GM19467 (cell line): ENCODE measurements at regions not wholly inside any gene's neighbourhood (a gene's known extent, or its start where the extent isn't known, plus 50 kb on each side); places are given as distances from the start of the nearest gene placed in this dataset.
"Not testable (repeated sequence)": the region's sequence is repeated elsewhere in the genome, so short reads cannot be mapped to it uniquely, and the experiment has no call there.

Source experiments
- ATAC-seq: cut with Tn5 transposase; IDR thresholded peaks from one replicate; pipeline ENCODE4 v1.9.1; 2021; ENCODE audit warnings: mild to moderate bottlenecking, moderate library complexity; ENCODE audit not compliant: unreplicated experiment

GRCh38 chr4:183044924-183045640, 54.0 kb upstream of the WWC2 start:
- not testable (repeated sequence) for ATAC-seq

DNA sequence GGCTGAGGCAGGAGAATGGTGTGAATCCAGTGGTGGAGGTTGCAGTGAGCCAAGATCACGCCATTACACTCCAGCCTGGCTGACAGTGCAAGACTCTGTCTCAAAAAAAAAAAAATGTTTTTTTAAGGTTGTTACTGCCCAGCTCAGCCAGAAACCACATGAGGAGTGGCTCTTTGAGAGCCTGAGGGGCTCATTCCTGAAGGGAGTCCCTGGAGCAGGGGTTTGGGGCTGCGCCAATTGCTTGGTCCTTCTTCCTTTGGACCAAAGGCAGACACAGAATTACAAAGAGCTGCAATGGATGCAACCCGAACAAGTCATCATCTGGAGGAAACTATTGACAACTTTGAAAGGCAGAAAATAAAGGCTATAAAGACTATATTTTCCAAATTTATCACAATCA, 60.6 kb upstream of the WWC2 start:
- ATAC-seq, result no peak

DNA sequence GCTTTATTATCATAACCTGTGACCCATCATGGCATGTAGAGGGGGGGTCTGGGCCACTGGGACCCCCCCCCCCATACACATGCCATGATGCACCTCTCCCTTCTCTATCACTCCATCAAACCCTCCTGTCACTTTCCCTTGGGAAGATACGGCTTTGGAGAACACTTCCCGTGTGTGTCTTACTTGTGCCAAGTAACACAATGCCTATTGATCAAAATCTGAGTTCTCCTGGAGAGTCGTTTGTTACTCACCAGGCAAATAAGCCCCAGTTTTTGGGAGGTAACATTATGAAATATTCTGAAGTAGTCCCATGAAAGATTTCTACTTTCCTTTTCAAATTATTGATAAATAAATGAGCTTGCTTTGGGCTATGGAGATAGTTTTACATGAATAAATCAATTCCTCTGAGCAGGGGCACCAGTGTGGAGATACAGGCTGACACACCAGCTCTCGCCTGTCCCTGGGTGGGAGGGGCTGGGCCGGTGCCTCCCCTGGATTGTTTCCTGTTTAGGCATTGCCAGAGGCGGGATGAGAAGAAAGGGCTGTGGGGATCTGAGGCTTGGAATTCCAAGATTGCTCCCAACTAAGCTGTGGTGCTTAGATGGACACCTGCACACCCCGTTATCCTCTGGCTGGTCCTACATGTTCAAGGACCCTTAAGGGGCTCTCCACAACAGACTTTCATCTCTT, 63.2 kb upstream of the WWC2 start:
- no peak for ATAC-seq

- no peak for ATAC-seq
Observed at GRCh38 chr4:183035256-183035655, 63.8 kb upstream of the WWC2 start.

DNA sequence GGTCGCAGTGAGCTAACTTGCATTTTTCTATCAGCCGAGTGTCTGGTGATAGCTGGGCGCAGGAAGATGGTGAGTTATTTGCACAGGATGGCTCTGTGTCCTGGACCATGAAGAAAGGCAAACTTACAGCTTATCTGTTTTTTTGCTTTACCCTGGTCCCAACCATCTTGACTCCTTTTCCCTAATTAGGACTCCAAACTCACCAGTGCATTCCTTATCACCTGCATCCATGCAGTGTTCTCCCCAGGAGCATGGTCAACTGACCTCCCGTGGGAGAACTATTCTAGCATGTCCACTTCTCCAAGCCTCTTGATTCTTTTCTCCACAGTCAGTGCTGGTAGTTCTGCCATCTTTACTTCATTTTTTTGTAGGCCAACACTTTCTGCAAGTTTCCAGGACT, 68.2 kb upstream of the WWC2 start:
- ATAC-seq, result no peak

GRCh38 chr4:183030309-183030708, 68.7 kb upstream of the WWC2 start:
- ATAC-seq, result no peak

- ATAC-seq, result no peak
Observed at GRCh38 chr4:183029365-183029764, 69.7 kb upstream of the WWC2 start.

DNA sequence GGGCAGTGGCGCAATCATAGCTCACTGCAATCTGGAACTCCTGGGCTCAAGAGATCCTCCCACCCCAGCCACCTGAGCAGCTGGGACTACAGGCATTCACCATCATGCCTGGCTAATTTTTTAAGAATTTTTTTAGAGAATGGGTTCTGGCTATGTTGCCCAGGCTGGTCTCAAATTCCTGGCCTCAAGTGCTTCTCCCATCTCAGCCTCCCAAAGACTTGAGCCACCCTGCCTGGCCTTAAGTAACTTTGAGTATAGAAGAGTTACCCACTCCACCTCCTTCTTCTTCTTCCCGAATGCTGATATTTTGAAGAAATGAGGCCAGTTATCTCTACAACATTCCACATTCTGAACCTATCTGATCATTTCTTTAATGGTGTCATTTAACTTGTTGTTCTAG, 72.4 kb upstream of the WWC2 start:
- ATAC-seq, result no peak

- no peak for ATAC-seq
Observed at GRCh38 chr4:183022617-183023016, 76.4 kb upstream of the WWC2 start.

DNA sequence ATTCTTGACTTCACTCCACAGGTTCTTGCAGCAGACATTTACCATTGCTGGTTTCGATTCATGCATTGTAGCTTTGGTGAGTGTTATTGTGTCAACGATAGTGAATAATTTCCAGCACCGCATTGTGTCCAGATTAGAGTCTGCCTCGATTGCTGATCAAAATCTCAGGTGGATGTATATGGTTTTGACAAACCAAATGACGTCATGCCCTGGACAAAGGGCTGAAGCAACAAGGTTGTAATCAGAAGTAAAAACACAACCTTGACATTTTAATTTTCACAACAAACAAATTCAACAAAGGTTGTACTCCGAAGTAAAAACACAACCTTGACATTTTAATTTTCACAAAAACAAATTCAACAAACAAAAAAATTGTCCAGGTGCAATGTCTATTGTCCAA, 81.1 kb upstream of the WWC2 start:
- no peak for ATAC-seq

DNA sequence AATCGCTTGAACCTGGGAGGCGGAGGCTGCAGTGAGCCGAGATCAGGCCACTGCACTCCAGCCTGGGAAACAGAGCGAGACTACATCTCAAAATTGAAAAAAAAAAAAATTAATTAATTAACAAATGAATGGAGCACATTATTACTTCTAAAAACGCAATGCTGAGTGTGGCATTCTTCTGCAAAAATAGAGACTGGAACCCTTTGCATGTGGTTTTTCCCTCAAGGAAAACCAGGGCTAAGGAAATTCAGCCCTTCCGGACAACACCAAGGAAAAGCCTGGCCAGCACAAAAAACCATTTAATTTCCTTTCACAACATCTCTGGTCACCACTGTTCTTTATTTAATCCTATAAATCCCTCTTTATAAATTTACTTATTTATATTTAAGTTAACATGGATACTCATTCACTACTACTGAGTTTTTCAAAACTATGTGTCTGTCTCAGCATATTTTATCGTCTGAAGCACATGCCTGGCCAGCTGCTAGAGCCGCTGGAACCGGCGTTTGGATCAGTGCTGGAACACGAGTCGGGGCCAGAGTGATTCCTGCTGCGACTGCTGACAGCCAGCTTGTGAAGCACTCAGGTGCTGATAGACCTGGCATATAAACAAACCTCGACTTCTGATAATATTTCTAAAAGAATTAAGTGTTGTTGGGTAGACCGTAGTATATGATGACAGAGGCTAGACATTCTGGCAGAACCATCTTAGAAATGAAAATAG, 84.5 kb upstream of the WWC2 start:
- no peak for ATAC-seq

- ATAC-seq, result no peak
Observed at GRCh38 chr4:183013730-183014002, 85.4 kb upstream of the WWC2 start.

DNA sequence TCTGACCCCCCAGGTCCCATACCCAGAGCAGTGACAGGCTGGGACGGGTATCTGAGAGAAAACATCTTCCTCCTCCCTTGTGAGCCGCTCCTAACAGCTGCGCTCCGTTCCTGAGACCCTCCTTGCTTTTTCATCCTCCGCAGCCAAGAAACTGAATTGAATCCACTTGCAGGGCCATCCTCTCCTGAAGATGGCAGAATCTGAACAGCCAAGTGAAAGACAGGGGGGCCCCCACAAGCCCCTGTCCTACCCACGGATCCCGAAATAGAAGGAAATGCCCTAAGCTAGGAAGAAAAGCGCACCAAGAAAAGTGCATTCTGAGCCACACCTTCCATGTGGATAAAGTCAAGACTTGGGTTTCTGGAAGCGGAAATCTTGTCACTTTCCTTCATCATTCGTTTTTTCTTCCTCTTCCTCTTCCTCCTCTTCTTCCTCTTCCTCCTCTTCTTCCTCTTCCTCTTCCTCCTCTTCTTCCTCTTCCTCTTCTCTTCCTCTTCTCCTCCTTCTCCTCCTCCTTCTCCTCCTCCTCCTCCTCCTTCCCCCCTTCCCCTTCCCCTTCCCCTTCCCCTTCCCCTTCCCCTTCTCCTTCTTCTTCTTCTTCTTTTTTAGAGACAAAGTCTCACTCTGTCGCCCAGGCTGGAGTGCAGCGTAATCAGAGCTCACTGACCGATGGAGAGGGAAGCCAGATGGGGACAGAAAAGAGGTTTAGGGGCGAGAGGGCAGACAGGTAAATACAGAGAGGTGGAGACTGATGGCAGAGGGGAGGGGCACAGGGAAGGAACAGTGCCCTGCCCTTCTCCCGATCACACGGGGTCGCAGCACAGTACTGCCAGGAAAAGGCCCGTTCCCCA, 86.0 kb upstream of the WWC2 start:
- ATAC-seq, result no peak

GRCh38 chr4:183011213-183011907, 87.7 kb upstream of the WWC2 start:
- ATAC-seq, result no peak

DNA sequence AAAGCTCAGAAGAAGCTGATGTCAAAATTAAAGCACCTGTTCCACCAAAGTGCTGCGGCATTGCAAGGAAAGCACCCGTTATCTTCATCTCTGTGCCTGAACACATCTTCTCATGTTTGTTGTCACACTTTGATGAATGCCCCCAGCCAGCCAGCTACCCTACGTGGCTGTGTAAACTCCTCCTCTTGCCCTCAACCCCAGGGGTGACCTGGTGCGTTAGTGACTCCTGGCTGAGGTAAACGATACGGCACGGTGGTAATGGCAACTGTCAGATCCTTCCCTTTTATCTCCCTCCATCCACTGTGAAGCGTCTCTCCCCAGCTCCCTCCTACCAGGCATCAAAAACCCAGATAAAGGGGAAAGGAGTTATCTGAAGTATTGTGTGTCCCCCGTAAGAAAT, 90.6 kb upstream of the WWC2 start:
- no peak for ATAC-seq

GRCh38 chr4:183004370-183004769, 87.2 kb upstream of the DCTD start:
- not testable (repeated sequence) for ATAC-seq

DNA sequence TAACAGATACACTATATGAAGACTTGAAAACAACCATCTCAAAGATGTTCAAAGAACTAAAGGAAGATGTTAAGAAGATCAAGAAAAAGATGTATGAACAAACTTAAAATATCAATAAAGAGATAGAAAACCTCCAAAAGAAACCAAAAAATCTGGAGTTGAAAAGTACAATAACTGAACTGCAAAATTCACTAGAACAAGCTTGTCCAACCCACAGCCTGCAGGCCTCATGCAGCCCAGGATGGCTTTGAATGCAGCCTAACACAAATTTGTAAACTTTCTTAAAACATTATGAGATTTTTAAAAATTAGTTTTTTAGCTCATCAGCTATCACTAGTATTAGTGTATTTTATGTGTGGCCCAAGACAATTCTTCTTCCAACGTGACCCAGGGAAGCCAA, 77.0 kb upstream of the DCTD start:
- no peak for ATAC-seq

GRCh38 chr4:182978152-182978827, 61.1 kb upstream of the DCTD start:
- ATAC-seq, result peak; percentile 72

- ATAC-seq, result peak; percentile 58
Observed at GRCh38 chr4:182975806-182976205, 58.6 kb upstream of the DCTD start.

- ATAC-seq, result no peak
Observed at GRCh38 chr4:182973941-182974340, 56.8 kb upstream of the DCTD start.
